ENCODE measurements at regions not wholly inside any gene's neighbourhood (a gene's known extent, or its start where the extent isn't known, plus 50 kb on each side); places are given as distances from the start of the nearest gene placed in this dataset.

- no peaks in the 10 kb centered on the region for H3K4me1 ChIP-seq (ENCODE audit: control insufficient read depth, insufficient read depth, low read length)
- no peak overlapping the region for H3K9ac ChIP-seq (ENCODE audit: low read length)
- no peaks in the 10 kb centered on the region for H3K27me3 ChIP-seq (ENCODE audit: control insufficient read depth, insufficient read depth, low read length)
Measured at GRCh38 chr11:70935006-70935768, 317.2 kb downstream of the SHANK2 start.

GRCh38 chr11:70942593-70942992 is 309.8 kb downstream of the SHANK2 start:
- Histone ChIP-seq H3K9ac (ENCODE audit: low read length) (no peak overlapping the region), H3K4me1 (ENCODE audit: control insufficient read depth, insufficient read depth, low read length) (no peaks in the 10 kb centered on the region), H3K27me3 (ENCODE audit: control insufficient read depth, insufficient read depth, low read length) (no peaks in the 10 kb centered on the region), H3K4me3 (ENCODE audit: low read length) (no peak overlapping the region), H3K9me3 (ENCODE audit: control insufficient read depth, low read length) (peaks cover 11% of the 10 kb centered on the region), H3K36me3 (ENCODE audit: control insufficient read depth, insufficient read depth, low read length) (no peaks in the 10 kb centered on the region)

More at GRCh38 chr11:70935006-70935768, 317.2 kb downstream of the SHANK2 start:
- H3K36me3 ChIP-seq (ENCODE audit: control insufficient read depth, insufficient read depth, low read length): no peaks in the 10 kb centered on the region
- H3K4me3 ChIP-seq (ENCODE audit: low read length): no peak overlapping the region
- H3K9me3 ChIP-seq (ENCODE audit: control insufficient read depth, low read length): no peaks in the 10 kb centered on the region

- H3K36me3 ChIP-seq (ENCODE audit: control insufficient read depth, insufficient read depth, low read length): no peaks in the 10 kb centered on the region
- no peaks in the 10 kb centered on the region for H3K4me1 ChIP-seq (ENCODE audit: control insufficient read depth, insufficient read depth, low read length)
- H3K4me3 ChIP-seq (ENCODE audit: low read length): no peak overlapping the region
- no peak overlapping the region for H3K9ac ChIP-seq (ENCODE audit: low read length)
- peaks cover 11% of the 10 kb centered on the region for H3K9me3 ChIP-seq (ENCODE audit: control insufficient read depth, low read length)
- no peaks in the 10 kb centered on the region for H3K27me3 ChIP-seq (ENCODE audit: control insufficient read depth, insufficient read depth, low read length)
Measured at GRCh38 chr11:70944141-70944540, 308.2 kb downstream of the SHANK2 start.

- H3K4me1 ChIP-seq (ENCODE audit: control insufficient read depth, insufficient read depth, low read length): no peaks in the 10 kb centered on the region
- no peaks in the 10 kb centered on the region for H3K27me3 ChIP-seq (ENCODE audit: control insufficient read depth, insufficient read depth, low read length)
- peaks cover 11% of the 10 kb centered on the region for H3K9me3 ChIP-seq (ENCODE audit: control insufficient read depth, low read length)
- no peak overlapping the region for H3K4me3 ChIP-seq (ENCODE audit: low read length)
- H3K36me3 ChIP-seq (ENCODE audit: control insufficient read depth, insufficient read depth, low read length): no peaks in the 10 kb centered on the region
- H3K9ac ChIP-seq (ENCODE audit: low read length): no peak overlapping the region
Measured at GRCh38 chr11:70944636-70945035, 307.7 kb downstream of the SHANK2 start.

DNA sequence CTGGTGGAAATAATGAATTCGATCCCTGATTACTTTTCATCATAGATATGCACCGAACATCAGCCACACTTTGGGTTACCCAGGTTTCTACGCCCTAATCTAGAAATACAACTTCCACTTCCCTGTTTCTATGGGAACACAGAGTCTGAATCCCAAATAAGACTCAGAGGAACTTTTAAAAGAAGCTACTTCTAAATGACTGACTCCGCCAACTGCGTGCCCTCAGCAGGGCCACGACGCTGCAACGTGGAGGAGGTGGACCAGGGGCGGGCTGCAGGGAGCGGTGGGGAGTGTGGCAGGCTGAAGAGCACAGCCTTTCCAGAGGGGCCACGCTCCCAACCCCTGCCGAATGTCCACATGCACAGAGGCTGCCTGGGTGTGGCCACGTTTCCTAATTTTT is 304.0 kb downstream of the SHANK2 start:
- Histone ChIP-seq H3K9me3 (ENCODE audit: control insufficient read depth, low read length) (no peaks in the 10 kb centered on the region), H3K27me3 (ENCODE audit: control insufficient read depth, insufficient read depth, low read length) (no peaks in the 10 kb centered on the region), H3K4me3 (ENCODE audit: low read length) (no peak overlapping the region), H3K36me3 (ENCODE audit: control insufficient read depth, insufficient read depth, low read length) (no peaks in the 10 kb centered on the region), H3K9ac (ENCODE audit: low read length) (no peak overlapping the region), H3K4me1 (ENCODE audit: control insufficient read depth, insufficient read depth, low read length) (no peaks in the 10 kb centered on the region)

- no peaks in the 10 kb centered on the region for H3K4me1 ChIP-seq (ENCODE audit: control insufficient read depth, insufficient read depth, low read length)
- H3K27me3 ChIP-seq (ENCODE audit: control insufficient read depth, insufficient read depth, low read length): no peaks in the 10 kb centered on the region
- no peak overlapping the region for H3K4me3 ChIP-seq (ENCODE audit: low read length)
- H3K36me3 ChIP-seq (ENCODE audit: control insufficient read depth, insufficient read depth, low read length): no peaks in the 10 kb centered on the region
- H3K9me3 ChIP-seq (ENCODE audit: control insufficient read depth, low read length): no peaks in the 10 kb centered on the region
- no peak overlapping the region for H3K9ac ChIP-seq (ENCODE audit: low read length)
Measured at GRCh38 chr11:70948855-70949531, 303.4 kb downstream of the SHANK2 start.

- Histone ChIP-seq H3K4me3 (ENCODE audit: low read length) (no peak overlapping the region), H3K4me1 (ENCODE audit: control insufficient read depth, insufficient read depth, low read length) (no peaks in the 10 kb centered on the region), H3K9me3 (ENCODE audit: control insufficient read depth, low read length) (no peaks in the 10 kb centered on the region), H3K27me3 (ENCODE audit: control insufficient read depth, insufficient read depth, low read length) (no peaks in the 10 kb centered on the region), H3K9ac (ENCODE audit: low read length) (no peak overlapping the region), H3K36me3 (ENCODE audit: control insufficient read depth, insufficient read depth, low read length) (no peaks in the 10 kb centered on the region)
Measured at GRCh38 chr11:70951139-70951804, 301.1 kb downstream of the SHANK2 start.

- Histone ChIP-seq H3K36me3 (ENCODE audit: control insufficient read depth, insufficient read depth, low read length) (no peaks in the 10 kb centered on the region), H3K9me3 (ENCODE audit: control insufficient read depth, low read length) (no peaks in the 10 kb centered on the region), H3K9ac (ENCODE audit: low read length) (no peak overlapping the region), H3K4me3 (ENCODE audit: low read length) (no peak overlapping the region), H3K27me3 (ENCODE audit: control insufficient read depth, insufficient read depth, low read length) (no peaks in the 10 kb centered on the region), H3K4me1 (ENCODE audit: control insufficient read depth, insufficient read depth, low read length) (no peaks in the 10 kb centered on the region)
Measured at GRCh38 chr11:70952191-70952590, 300.2 kb downstream of the SHANK2 start.

DNA sequence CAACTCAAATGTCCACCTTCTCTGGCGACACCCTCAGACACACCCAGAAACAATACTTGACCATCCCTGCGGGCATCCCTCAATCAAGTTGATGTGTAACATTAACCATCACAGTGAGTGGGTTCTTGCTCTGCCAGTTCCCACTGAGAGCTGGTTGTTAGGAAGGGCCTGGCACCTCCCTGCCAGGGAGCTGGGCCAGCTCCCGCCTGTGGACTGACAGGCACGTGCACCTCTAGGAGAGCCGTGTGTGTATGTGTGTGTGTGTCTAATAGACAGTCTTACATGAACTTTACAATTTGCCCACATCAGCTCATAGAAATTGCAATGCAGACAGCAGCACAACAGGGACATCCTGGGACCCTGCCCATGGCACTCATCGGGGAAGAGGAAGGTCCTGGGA is 298.7 kb downstream of the SHANK2 start:
- H3K9ac ChIP-seq (ENCODE audit: low read length): no peak overlapping the region
- no peak overlapping the region for H3K4me3 ChIP-seq (ENCODE audit: low read length)
- H3K9me3 ChIP-seq (ENCODE audit: control insufficient read depth, low read length): no peaks in the 10 kb centered on the region
- no peaks in the 10 kb centered on the region for H3K27me3 ChIP-seq (ENCODE audit: control insufficient read depth, insufficient read depth, low read length)
- H3K4me1 ChIP-seq (ENCODE audit: control insufficient read depth, insufficient read depth, low read length): no peaks in the 10 kb centered on the region
- no peaks in the 10 kb centered on the region for H3K36me3 ChIP-seq (ENCODE audit: control insufficient read depth, insufficient read depth, low read length)

- no peaks in the 10 kb centered on the region for H3K9me3 ChIP-seq (ENCODE audit: control insufficient read depth, low read length)
- no peaks in the 10 kb centered on the region for H3K4me1 ChIP-seq (ENCODE audit: control insufficient read depth, insufficient read depth, low read length)
- no peaks in the 10 kb centered on the region for H3K27me3 ChIP-seq (ENCODE audit: control insufficient read depth, insufficient read depth, low read length)
- H3K9ac ChIP-seq (ENCODE audit: low read length): no peak overlapping the region
- no peaks in the 10 kb centered on the region for H3K36me3 ChIP-seq (ENCODE audit: control insufficient read depth, insufficient read depth, low read length)
- H3K4me3 ChIP-seq (ENCODE audit: low read length): no peak overlapping the region
Measured at GRCh38 chr11:70954471-70954870, 297.9 kb downstream of the SHANK2 start.

All from mucosa of stomach (tissue), 1 donor.